MM.1S (cell line): ENCODE measurements at regions not wholly inside any gene's neighbourhood (a gene's known extent, or its start where the extent isn't known, plus 50 kb on each side); places are given as distances from the start of the nearest gene placed in this dataset.

Experiments
- DNase-seq: peaks from one replicate; pipeline ENCODE4 v3.0.0-alpha.2; 2015
- H2AFZ ChIP-seq: fragments of 300-600 bp; sonication (generic); 2 replicates; pipeline ENCODE4 v1.6.0; 2016; ENCODE audit warnings: antibody characterized with exemption, low read length
- H3F3A ChIP-seq: fragments of 300-600 bp; sonication (generic); 2 replicates; pipeline ENCODE4 v1.6.1; 2016; ENCODE audit warnings: mild to moderate bottlenecking, antibody characterized with exemption, low read length, moderate library complexity, mixed read lengths; ENCODE audit not compliant: insufficient read depth
- H3K27ac ChIP-seq: fragments of 300-600 bp; sonication (generic); 2 replicates; pipeline ENCODE4 v1.5.1; 2016; ENCODE audit warnings: mild to moderate bottlenecking, low read length
- H3K27me3 ChIP-seq: fragments of 300-600 bp; sonication (generic); replicated peaks from 2 replicates; pipeline ENCODE4 v1.6.0; 2016; ENCODE audit warnings: low read length; ENCODE audit not compliant: insufficient read depth
- H3K36me3 ChIP-seq: fragments of 300-600 bp; sonication (generic); replicated peaks from 2 replicates; pipeline ENCODE4 v1.6.1; 2016; ENCODE audit warnings: mild to moderate bottlenecking, low read length, mixed read lengths; ENCODE audit not compliant: insufficient read depth
- H3K4me1 ChIP-seq: fragments of 300-600 bp; sonication (generic); 2 replicates; pipeline ENCODE4 v1.6.1; 2016; ENCODE audit warnings: low read length, mixed read lengths
- H3K4me2 ChIP-seq: fragments of 300-600 bp; sonication (generic); 2 replicates; pipeline ENCODE4 v1.6.0; 2016; ENCODE audit warnings: low read depth, low read length
- H3K4me3 ChIP-seq: fragments of 300-600 bp; sonication (generic); 2 replicates; pipeline ENCODE4 v1.5.1; 2016; ENCODE audit warnings: low read length, mixed read lengths
- H3K79me2 ChIP-seq: fragments of 300-600 bp; sonication (generic); 2 replicates; pipeline ENCODE4 v1.6.1; 2016; ENCODE audit warnings: mixed run types, low read length, mixed read lengths
- H3K9ac ChIP-seq: fragments of 300-600 bp; sonication (generic); 2 replicates; pipeline ENCODE4 v1.6.1; 2016; ENCODE audit warnings: low read length, mixed read lengths
- H3K9me2 ChIP-seq: fragments of 300-600 bp; sonication (generic); replicated peaks from 2 replicates; pipeline ENCODE4 v1.6.1; 2016; ENCODE audit warnings: mild to moderate bottlenecking, low read length, mixed read lengths; ENCODE audit not compliant: insufficient read depth
- H3K9me3 ChIP-seq: fragments of 300-600 bp; sonication (generic); replicated peaks from 2 replicates; pipeline ENCODE4 v1.6.1; 2016; ENCODE audit warnings: mild to moderate bottlenecking, low read length, mixed read lengths; ENCODE audit not compliant: insufficient read depth
- H4K20me1 ChIP-seq: fragments of 300-600 bp; sonication (generic); 2 replicates; pipeline ENCODE4 v1.6.1; 2016; ENCODE audit warnings: mild to moderate bottlenecking, low read length, moderate library complexity, mixed read lengths; ENCODE audit not compliant: insufficient read depth
- CTCF ChIP-seq: fragments of 300-600 bp; sonication (generic); IDR thresholded peaks from 2 replicates; pipeline ENCODE4 v1.5.1; 2016; ENCODE audit warnings: antibody characterized with exemption, low read length, mixed read lengths
- EZH2 ChIP-seq: fragments of 300-600 bp; sonication (generic); optimal IDR thresholded peaks from 2 replicates; pipeline ENCODE3; 2017; ENCODE audit warnings: low read depth, mild to moderate bottlenecking, antibody characterized with exemption, low read length, mixed read lengths
- EZH2phosphoT487 ChIP-seq: fragments of 300-600 bp; sonication (generic); IDR thresholded peaks from 2 replicates; pipeline ENCODE4 v1.6.1; 2018; ENCODE audit warnings: antibody characterized with exemption, low read length

GRCh38 chr5:17411436-17412402, 86.3 kb upstream of the TAF11L2 start:
- TF ChIP-seq EZH2 (no peak), EZH2phosphoT487 (no peak), CTCF (no peak)
- no peak overlapping the region for H3K9ac ChIP-seq

GRCh38 chr5:17412760-17413671, 85.0 kb upstream of the TAF11L2 start:
- H3F3A ChIP-seq: no peaks in the 10 kb centered on the region
- H3K9me2 ChIP-seq: no peaks in the 10 kb centered on the region
- H3K36me3 ChIP-seq: no peaks in the 10 kb centered on the region
- H3K79me2 ChIP-seq: no peaks in the 10 kb centered on the region
- no peak overlapping the region for H3K4me2 ChIP-seq
- no peak overlapping the region for H3K4me3 ChIP-seq
- DNase-seq: no peak
- no peak for TF ChIP-seq CTCF
- TF ChIP-seq EZH2phosphoT487: no peak
- no peak for TF ChIP-seq EZH2
- no peaks in the 10 kb centered on the region for H3K4me1 ChIP-seq
- no peaks in the 10 kb centered on the region for H3K27me3 ChIP-seq
- no peaks in the 10 kb centered on the region for H3K9me3 ChIP-seq
- no peaks in the 10 kb centered on the region for H4K20me1 ChIP-seq
- no peak overlapping the region for H3K27ac ChIP-seq
- no peak overlapping the region for H3K9ac ChIP-seq
- no peak overlapping the region for H2AFZ ChIP-seq

More at GRCh38 chr5:17411436-17412402, 86.3 kb upstream of the TAF11L2 start:
- no peak overlapping the region for H3K4me2 ChIP-seq
- H3K9me3 ChIP-seq: no peaks in the 10 kb centered on the region
- H3K4me3 ChIP-seq: no peak overlapping the region
- H3K27ac ChIP-seq: no peak overlapping the region
- H3K79me2 ChIP-seq: no peaks in the 10 kb centered on the region
- H3F3A ChIP-seq: no peaks in the 10 kb centered on the region
- H2AFZ ChIP-seq: no peak overlapping the region
- DNase-seq: no peak
- H3K27me3 ChIP-seq: no peaks in the 10 kb centered on the region
- no peaks in the 10 kb centered on the region for H3K36me3 ChIP-seq
- H3K4me1 ChIP-seq: no peaks in the 10 kb centered on the region
- H4K20me1 ChIP-seq: no peaks in the 10 kb centered on the region
- no peaks in the 10 kb centered on the region for H3K9me2 ChIP-seq

DNA sequence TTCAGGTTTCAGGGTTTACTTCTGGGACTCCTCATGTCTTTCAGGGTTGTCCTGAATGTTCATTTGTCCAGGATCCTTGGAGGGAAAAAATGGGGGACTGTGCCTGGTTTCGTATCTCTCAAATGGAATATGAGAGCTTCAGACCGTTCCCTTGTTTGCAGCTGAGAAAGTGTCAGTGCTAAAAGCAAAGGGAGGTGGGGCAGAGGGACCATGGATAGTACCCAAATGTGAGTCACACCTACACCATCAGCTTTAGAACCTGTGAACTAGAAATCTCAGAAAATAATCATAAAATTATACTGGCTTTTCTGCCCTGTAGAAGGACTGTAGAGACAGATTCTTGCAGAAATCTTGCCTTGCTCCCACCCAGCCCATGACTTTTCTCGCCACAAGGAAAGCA, 84.3 kb upstream of the TAF11L2 start:
- no peak for DNase-seq
- Histone ChIP-seq H3K4me1 (no peaks in the 10 kb centered on the region), H3K27me3 (no peaks in the 10 kb centered on the region), H3K79me2 (no peaks in the 10 kb centered on the region), H3K4me2 (no peak overlapping the region), H3F3A (no peaks in the 10 kb centered on the region), H3K9me3 (no peaks in the 10 kb centered on the region), H3K9ac (no peak overlapping the region), H3K4me3 (no peak overlapping the region), H3K9me2 (no peaks in the 10 kb centered on the region), H3K27ac (no peak overlapping the region), H2AFZ (no peak overlapping the region), H4K20me1 (no peaks in the 10 kb centered on the region), H3K36me3 (no peaks in the 10 kb centered on the region)
- TF ChIP-seq CTCF: no peak
